Neural progenitor cell (in vitro differentiated cells): ENCODE measurements at regions not wholly inside any gene's neighbourhood (a gene's known extent, or its start where the extent isn't known, plus 50 kb on each side); places are given as distances from the start of the nearest gene placed in this dataset.

Source experiments
- DNase-seq: peaks from one replicate; pipeline ENCODE4 v3.0.0-alpha.2; 2016; ENCODE audit warnings: low spot score
- H2AFZ ChIP-seq: fragments of 200-600 bp; sonication (generic); replicated peaks from 2 replicates; pipeline ENCODE4 v1.6.1; 2016; ENCODE audit warnings: antibody characterized with exemption
- H3F3A ChIP-seq: fragments of 200-600 bp; sonication (generic); 2 replicates; pipeline ENCODE4 v1.6.1; 2016; ENCODE audit warnings: antibody characterized with exemption, low read depth
- H3K27ac ChIP-seq: fragments of 200-600 bp; sonication (generic); 2 replicates; pipeline ENCODE4 v1.5.1; 2016; ENCODE audit warnings: mild to moderate bottlenecking
- H3K27me3 ChIP-seq: fragments of 200-600 bp; sonication (generic); 2 replicates; pipeline ENCODE4 v1.6.1; 2016; ENCODE audit warnings: mild to moderate bottlenecking, moderate library complexity
- H3K36me3 ChIP-seq: fragments of 200-600 bp; sonication (generic); 2 replicates; pipeline ENCODE4 v1.5.1; 2016
- H3K4me1 ChIP-seq: fragments of 200-600 bp; sonication (generic); 2 replicates; pipeline ENCODE4 v1.6.1; 2016; ENCODE audit warnings: mixed run types
- H3K4me2 ChIP-seq: fragments of 200-600 bp; sonication (generic); 2 replicates; pipeline ENCODE4 v1.6.1; 2016
- H3K4me3 ChIP-seq: fragments of 200-600 bp; sonication (generic); 2 replicates; pipeline ENCODE4 v1.5.1; 2016
- H3K79me2 ChIP-seq: fragments of 200-600 bp; sonication (generic); 2 replicates; pipeline ENCODE4 v1.6.1; 2016; ENCODE audit warnings: low read depth
- H3K9ac ChIP-seq: fragments of 200-600 bp; sonication (generic); 2 replicates; pipeline ENCODE4 v1.6.1; 2016
- H3K9me3 ChIP-seq: fragments of 200-600 bp; sonication (generic); 2 replicates; pipeline ENCODE4 v1.5.1; 2016; ENCODE audit warnings: low read depth
- H4K20me1 ChIP-seq: fragments of 200-600 bp; sonication (generic); 2 replicates; pipeline ENCODE4 v1.6.1; 2016; ENCODE audit warnings: low read depth
- H3K27ac Mint-ChIP-seq: 3 replicates; pipeline ENCODE4 v1.8.0; 2021; ENCODE audit warnings: mixed read lengths
- H3K27me3 Mint-ChIP-seq: 2 replicates; pipeline ENCODE4 v1.8.0; 2022; ENCODE audit warnings: low read depth, mild to moderate bottlenecking, inconsistent platforms, moderate library complexity, mixed read lengths; ENCODE audit not compliant: insufficient read depth
- H3K36me3 Mint-ChIP-seq: 3 replicates; pipeline ENCODE4 v1.8.0; 2021; ENCODE audit warnings: mixed read lengths
- H3K4me1 Mint-ChIP-seq: 3 replicates; pipeline ENCODE4 v1.8.0; 2021; ENCODE audit warnings: mixed read lengths
- H3K4me3 Mint-ChIP-seq: 3 replicates; pipeline ENCODE4 v1.8.0; 2021; ENCODE audit warnings: mild to moderate bottlenecking, moderate library complexity, mixed read lengths
- H3K9me3 Mint-ChIP-seq: 3 replicates; pipeline ENCODE4 v1.8.0; 2020; ENCODE audit warnings: mixed read lengths
- EZH2 ChIP-seq: fragments of 200-600 bp; sonication (generic); IDR thresholded peaks from 2 replicates; pipeline ENCODE4 v1.6.1; 2017; ENCODE audit warnings: antibody characterized with exemption, mild to moderate bottlenecking, moderate library complexity
- EZH2phosphoT487 ChIP-seq: fragments of 200-600 bp; sonication (generic); IDR thresholded peaks from 2 replicates; pipeline ENCODE4 v1.6.1; 2017; ENCODE audit warnings: antibody characterized with exemption
- TF ChIP-seq, protein P1 (sequence below): fragments of 200-600 bp; sonication (generic); IDR thresholded peaks from 2 replicates; pipeline ENCODE4 v1.5.1; 2017; ENCODE audit warnings: antibody characterized with exemption, mild to moderate bottlenecking

DNA sequence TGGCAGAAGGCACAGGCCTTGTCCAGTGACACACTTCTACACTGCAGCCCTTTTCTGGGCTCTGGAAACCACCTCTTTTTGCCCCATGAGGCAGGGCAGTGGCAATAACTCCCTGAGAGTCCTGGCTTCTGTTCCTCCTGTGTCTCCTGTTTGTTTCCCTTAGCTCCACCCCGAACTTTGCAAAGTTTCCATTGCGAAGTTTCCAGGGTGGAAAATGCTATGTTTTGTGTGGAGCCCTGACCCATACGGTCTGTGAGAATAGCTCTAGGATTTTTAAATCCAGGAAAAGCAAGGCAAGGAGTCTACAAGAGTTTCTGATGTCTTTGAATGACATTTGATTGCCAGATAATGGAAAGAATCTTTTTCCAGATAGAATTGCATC lies 92.2 kb upstream of the AKR1E2 start:
- H3K4me3 Mint-ChIP-seq = no peak overlapping the region
- no peaks in the 10 kb centered on the region for H3K9me3 Mint-ChIP-seq
- Histone ChIP-seq H3K79me2 (no peaks in the 10 kb centered on the region), H3K27me3 (no peaks in the 10 kb centered on the region), H3K9ac (no peak overlapping the region), H3K9me3 (no peaks in the 10 kb centered on the region), H3K36me3 (no peaks in the 10 kb centered on the region), H4K20me1 (no peaks in the 10 kb centered on the region), H2AFZ (no peak overlapping the region), H3F3A (no peaks in the 10 kb centered on the region), H3K4me1 (no peaks in the 10 kb centered on the region), H3K4me2 (no peak overlapping the region), H3K4me3 (no peak overlapping the region), H3K27ac (no peak overlapping the region)
- TF ChIP-seq, protein P1, sequence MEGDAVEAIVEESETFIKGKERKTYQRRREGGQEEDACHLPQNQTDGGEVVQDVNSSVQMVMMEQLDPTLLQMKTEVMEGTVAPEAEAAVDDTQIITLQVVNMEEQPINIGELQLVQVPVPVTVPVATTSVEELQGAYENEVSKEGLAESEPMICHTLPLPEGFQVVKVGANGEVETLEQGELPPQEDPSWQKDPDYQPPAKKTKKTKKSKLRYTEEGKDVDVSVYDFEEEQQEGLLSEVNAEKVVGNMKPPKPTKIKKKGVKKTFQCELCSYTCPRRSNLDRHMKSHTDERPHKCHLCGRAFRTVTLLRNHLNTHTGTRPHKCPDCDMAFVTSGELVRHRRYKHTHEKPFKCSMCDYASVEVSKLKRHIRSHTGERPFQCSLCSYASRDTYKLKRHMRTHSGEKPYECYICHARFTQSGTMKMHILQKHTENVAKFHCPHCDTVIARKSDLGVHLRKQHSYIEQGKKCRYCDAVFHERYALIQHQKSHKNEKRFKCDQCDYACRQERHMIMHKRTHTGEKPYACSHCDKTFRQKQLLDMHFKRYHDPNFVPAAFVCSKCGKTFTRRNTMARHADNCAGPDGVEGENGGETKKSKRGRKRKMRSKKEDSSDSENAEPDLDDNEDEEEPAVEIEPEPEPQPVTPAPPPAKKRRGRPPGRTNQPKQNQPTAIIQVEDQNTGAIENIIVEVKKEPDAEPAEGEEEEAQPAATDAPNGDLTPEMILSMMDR = no peak
- TF ChIP-seq EZH2phosphoT487 (no peak), EZH2 (no peak)
- no peaks in the 10 kb centered on the region for H3K36me3 Mint-ChIP-seq
- H3K27me3 Mint-ChIP-seq = peaks cover 2% of the 10 kb centered on the region
- no peaks in the 10 kb centered on the region for H3K4me1 Mint-ChIP-seq
- H3K27ac Mint-ChIP-seq = no peak overlapping the region
- no peak for DNase-seq

DNA sequence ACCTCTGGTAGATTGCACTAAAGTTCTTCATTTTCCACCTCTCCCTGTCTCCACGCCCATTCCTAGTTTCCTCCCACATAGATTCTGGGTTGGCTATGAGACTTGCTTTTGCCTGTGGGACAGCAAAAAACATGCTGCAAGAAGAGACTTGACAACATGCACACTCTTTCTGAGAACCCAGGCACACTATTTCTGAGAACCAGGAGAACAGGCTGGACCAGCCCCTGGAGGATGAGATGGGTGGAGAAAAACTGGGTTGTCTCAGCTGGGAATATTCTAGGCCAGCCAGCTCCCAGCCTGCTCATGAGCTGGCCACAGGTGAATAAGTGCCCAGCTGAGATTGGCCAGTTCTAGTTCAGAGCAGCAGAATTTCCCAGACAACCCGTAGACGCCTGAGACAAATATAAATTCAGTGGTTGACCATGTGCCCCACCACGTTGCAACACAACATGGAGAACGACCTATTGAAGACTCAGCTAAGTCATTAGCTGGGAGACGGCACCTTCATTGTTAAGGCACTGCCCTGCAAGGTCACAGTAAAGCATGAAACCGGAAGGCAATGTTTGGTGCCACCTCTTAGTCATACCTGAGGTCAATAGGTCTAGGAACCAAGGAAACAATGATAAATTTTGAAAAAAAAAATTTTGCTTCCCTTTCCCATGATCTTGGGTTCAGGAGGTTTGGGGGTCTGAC lies 92.7 kb upstream of the AKR1E2 start:
- Histone ChIP-seq H4K20me1 (no peaks in the 10 kb centered on the region), H2AFZ (no peak overlapping the region), H3K4me3 (no peak overlapping the region), H3K9me3 (no peaks in the 10 kb centered on the region), H3K4me1 (no peaks in the 10 kb centered on the region), H3F3A (no peaks in the 10 kb centered on the region), H3K79me2 (no peaks in the 10 kb centered on the region), H3K27ac (no peak overlapping the region), H3K27me3 (no peaks in the 10 kb centered on the region), H3K36me3 (no peaks in the 10 kb centered on the region), H3K4me2 (no peak overlapping the region), H3K9ac (no peak overlapping the region)
- DNase-seq = no peak
- H3K4me1 Mint-ChIP-seq = no peaks in the 10 kb centered on the region
- H3K9me3 Mint-ChIP-seq = no peaks in the 10 kb centered on the region
- H3K27me3 Mint-ChIP-seq = peaks cover 2% of the 10 kb centered on the region
- no peaks in the 10 kb centered on the region for H3K36me3 Mint-ChIP-seq
- H3K27ac Mint-ChIP-seq = no peak overlapping the region
- no peak overlapping the region for H3K4me3 Mint-ChIP-seq
- TF ChIP-seq, protein P1 = no peak
- TF ChIP-seq EZH2 (no peak), EZH2phosphoT487 (no peak)

DNA sequence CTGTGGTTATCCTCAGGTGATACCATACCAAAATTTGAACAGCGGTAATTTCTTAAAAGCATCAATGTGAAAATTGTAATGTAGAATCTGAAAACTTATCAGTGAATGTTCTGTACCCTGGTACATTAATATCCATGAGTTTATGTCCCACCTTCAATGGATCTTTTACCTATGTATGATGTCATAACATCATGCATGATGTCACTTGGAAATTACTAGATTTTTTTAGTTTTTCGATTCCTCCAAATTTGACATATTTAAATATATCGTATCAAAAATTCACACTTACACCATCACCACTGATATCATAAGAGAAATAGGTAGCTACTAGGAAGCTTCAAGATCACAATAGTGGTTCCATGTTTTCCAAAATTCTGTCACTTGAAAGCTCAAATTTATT lies 95.0 kb upstream of the AKR1E2 start:
- no peaks in the 10 kb centered on the region for H3F3A ChIP-seq
- H3K79me2 ChIP-seq = no peaks in the 10 kb centered on the region
- no peak overlapping the region for H2AFZ ChIP-seq
- Mint-ChIP-seq H3K36me3 (no peaks in the 10 kb centered on the region), H3K4me3 (no peak overlapping the region), H3K27ac (no peak overlapping the region), H3K27me3 (peaks cover under 1% of the 10 kb centered on the region), H3K9me3 (no peaks in the 10 kb centered on the region), H3K4me1 (no peaks in the 10 kb centered on the region)
- TF ChIP-seq EZH2phosphoT487 (no peak), EZH2 (no peak)
- TF ChIP-seq, protein P1 = no peak
- H3K27me3 ChIP-seq = no peaks in the 10 kb centered on the region
- H3K27ac ChIP-seq = no peak overlapping the region
- no peaks in the 10 kb centered on the region for H3K36me3 ChIP-seq
- DNase-seq = no peak
- H3K4me3 ChIP-seq = no peak overlapping the region
- H3K9ac ChIP-seq = no peak overlapping the region
- no peaks in the 10 kb centered on the region for H4K20me1 ChIP-seq
- no peaks in the 10 kb centered on the region for H3K9me3 ChIP-seq
- no peak overlapping the region for H3K4me2 ChIP-seq
- no peaks in the 10 kb centered on the region for H3K4me1 ChIP-seq
